Activated CD4-positive, alpha-beta T cell treated with anti-CD3 and anti-CD28 coated beads, Interleukin-2, amount 10 ng/mL, durations not matched to agents 24 days and 14 days (primary cell): ENCODE measurements at regions not wholly inside any gene's neighbourhood (a gene's known extent, or its start where the extent isn't known, plus 50 kb on each side); places are given as distances from the start of the nearest gene placed in this dataset.

Experiments used
- DNase-seq: peaks from one replicate; pipeline ENCODE4 v3.0.0; 2022
- H3K27ac Mint-ChIP-seq: one replicate; pipeline ENCODE4 v1.8.0; 2022; ENCODE audit warnings: mild to moderate bottlenecking, mixed read lengths
- H3K27me3 Mint-ChIP-seq: one replicate; pipeline ENCODE4 v1.8.0; 2022; ENCODE audit warnings: mixed read lengths
- H3K36me3 Mint-ChIP-seq: one replicate; pipeline ENCODE4 v1.8.0; 2022; ENCODE audit warnings: low read depth, mild to moderate bottlenecking, mixed read lengths
- H3K4me1 Mint-ChIP-seq: one replicate; pipeline ENCODE4 v1.8.0; 2021; ENCODE audit warnings: mixed read lengths
- H3K4me3 Mint-ChIP-seq: one replicate; pipeline ENCODE4 v1.8.0; 2022; ENCODE audit warnings: mild to moderate bottlenecking, moderate library complexity, mixed read lengths
- H3K9me3 Mint-ChIP-seq: one replicate; pipeline ENCODE4 v1.8.0; 2021; ENCODE audit warnings: mixed read lengths
- intact Hi-C: fragments of 100-400 bp; cut with micrococcal nuclease; formaldehyde crosslinking; loops from one replicate; pipeline ENCODE4 v1.15.1; 2023

DNA sequence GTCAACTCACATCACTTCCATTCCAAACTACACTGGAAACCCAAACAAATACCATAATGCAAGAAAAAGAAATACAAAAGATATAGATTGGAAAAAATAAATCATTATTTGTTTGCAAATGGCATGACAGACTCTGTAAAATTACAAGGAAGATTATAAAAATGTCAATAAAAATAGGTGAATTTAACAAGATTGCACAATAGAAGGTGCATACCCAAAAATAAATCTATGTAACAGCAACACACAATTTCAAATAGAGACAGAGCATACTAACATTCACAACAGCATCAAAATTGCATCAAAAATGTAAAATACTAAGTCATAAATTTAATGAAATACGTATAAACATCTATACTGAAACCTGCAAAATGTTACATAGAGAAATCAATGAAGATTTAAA, 1140.0 kb upstream of the GJE1 start:
- H3K27me3 Mint-ChIP-seq, result no peaks in the 10 kb centered on the region
- no peak overlapping the region for H3K27ac Mint-ChIP-seq
- no peaks in the 10 kb centered on the region for H3K9me3 Mint-ChIP-seq
- no peaks in the 10 kb centered on the region for H3K36me3 Mint-ChIP-seq
- no peak for DNase-seq
- H3K4me1 Mint-ChIP-seq, result no peaks in the 10 kb centered on the region
- no peak overlapping the region for H3K4me3 Mint-ChIP-seq
- intact Hi-C loops, result no loop called here

DNA sequence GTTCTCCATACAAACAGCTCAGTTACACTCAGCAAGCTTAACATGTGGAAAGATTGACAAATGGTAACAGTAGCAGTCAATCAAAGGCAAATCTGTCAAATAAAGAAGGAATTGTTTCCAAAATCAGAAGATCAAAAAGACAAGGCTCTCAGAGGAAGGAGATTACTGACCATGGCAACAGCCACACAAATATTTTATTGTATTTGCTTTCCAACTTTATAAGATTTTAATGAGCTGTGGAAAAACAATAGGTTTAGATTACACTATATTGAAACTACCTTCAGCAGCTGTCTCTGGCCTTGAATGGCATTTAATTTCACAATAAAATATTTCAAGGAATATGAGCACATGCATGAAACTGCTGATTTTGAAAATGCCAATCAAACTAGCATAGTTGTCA, 1143.9 kb upstream of the GJE1 start:
- intact Hi-C loops, result no loop called here
- Mint-ChIP-seq H3K36me3 (no peaks in the 10 kb centered on the region), H3K4me3 (no peak overlapping the region), H3K27me3 (no peaks in the 10 kb centered on the region), H3K27ac (no peak overlapping the region), H3K4me1 (no peaks in the 10 kb centered on the region), H3K9me3 (no peaks in the 10 kb centered on the region)
- no peak for DNase-seq

DNA sequence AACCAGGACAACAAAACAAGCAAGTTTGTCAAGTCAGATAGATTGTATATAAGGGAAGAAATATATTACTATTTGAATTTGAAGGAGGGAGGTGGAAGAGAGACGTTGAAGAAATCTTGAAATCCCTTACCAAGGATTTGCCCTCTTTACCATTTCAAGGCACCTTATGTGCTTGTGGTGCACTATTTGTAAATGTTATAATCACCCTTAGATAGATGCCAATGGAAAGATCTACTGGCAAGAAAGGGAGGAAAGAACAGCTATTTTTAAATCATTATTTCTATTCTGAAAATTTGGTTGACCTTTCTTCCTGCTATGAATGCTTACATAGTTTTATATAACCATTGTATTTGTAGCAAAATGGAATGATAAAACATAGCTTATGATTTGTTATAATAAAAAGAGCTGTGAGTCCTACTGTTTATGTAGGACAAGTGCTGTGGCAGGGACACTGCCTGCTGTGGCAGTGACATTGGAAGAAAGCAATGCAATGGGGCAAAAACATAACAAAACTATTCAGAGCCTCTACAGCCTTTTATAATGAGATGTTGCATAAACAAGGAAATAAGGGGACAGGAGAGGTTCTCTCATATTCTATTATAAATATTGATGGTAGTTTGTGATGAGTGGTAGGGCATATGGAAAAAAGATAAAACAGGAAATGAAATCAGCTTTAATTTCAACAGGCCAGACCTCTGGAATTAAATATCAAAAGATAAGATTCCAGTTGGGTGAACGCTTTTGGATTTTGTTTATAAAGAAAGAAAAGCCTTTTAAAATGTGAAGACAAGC, 1145.2 kb upstream of the GJE1 start:
- no peak overlapping the region for H3K4me3 Mint-ChIP-seq
- H3K27ac Mint-ChIP-seq, result no peak overlapping the region
- no peaks in the 10 kb centered on the region for H3K36me3 Mint-ChIP-seq
- intact Hi-C loops, result no loop called here
- no peaks in the 10 kb centered on the region for H3K9me3 Mint-ChIP-seq
- no peaks in the 10 kb centered on the region for H3K27me3 Mint-ChIP-seq
- H3K4me1 Mint-ChIP-seq, result no peaks in the 10 kb centered on the region
- no peak for DNase-seq

DNA sequence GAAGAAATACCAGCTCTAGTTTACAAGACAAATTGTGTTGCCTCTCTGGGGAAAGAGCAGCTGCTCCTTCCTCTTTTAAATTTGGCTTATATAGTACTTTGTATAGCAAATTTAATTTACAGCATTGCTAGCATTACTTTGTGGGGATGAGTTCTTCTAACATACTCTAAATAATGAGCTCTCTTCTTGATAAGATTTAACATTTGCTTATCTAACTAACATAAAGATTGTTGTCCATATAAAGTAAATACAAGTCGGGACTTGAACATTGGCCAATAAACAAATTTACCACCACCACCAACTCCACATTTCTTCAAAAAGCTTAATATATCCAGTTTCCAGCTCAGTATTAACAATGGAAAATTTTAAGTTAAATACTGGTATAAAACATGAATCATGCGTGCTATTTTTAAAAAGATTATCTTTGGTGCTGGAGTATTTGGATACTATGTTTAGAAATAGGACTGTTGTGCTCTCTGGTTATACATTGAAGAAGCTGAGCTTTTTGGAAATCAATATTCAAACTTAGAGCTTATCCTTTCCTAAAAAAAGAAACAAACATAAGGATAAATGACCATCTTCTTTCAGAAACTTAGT, 1146.9 kb upstream of the GJE1 start:
- Mint-ChIP-seq H3K9me3 (no peaks in the 10 kb centered on the region), H3K4me1 (no peaks in the 10 kb centered on the region), H3K36me3 (no peaks in the 10 kb centered on the region), H3K4me3 (no peak overlapping the region), H3K27me3 (no peaks in the 10 kb centered on the region), H3K27ac (no peak overlapping the region)
- DNase-seq, result no peak
- intact Hi-C loops, result no loop called here

DNA sequence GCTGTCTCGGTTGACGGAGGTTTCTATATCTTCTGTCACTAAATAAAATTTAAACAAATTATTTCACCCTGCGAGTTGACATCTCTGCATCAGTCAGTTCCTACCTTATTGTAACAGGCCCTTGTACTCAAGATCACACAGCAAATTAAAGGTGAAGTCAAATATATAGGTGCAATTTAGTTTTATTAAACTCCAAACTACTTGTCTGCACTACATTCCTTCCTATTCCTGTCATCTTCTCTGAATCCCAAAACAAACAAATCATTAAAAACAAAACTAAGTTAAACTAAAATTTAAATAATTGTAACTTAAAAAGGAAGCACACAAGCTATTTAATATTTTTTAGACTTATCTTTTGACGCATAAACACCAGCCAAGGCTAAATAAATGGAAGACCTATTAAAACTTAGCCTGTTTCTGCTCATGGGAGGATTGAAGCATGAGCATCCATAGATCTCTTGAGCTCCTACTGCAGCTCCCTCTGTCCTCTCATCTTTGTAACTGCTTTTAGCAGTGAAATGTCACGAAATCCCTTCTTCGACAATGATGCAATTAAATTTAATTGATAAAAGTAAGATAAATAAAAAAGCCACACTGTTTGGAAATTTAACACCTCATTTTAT, 1152.3 kb upstream of the GJE1 start:
- H3K36me3 Mint-ChIP-seq, result no peaks in the 10 kb centered on the region
- no peaks in the 10 kb centered on the region for H3K27me3 Mint-ChIP-seq

DNA sequence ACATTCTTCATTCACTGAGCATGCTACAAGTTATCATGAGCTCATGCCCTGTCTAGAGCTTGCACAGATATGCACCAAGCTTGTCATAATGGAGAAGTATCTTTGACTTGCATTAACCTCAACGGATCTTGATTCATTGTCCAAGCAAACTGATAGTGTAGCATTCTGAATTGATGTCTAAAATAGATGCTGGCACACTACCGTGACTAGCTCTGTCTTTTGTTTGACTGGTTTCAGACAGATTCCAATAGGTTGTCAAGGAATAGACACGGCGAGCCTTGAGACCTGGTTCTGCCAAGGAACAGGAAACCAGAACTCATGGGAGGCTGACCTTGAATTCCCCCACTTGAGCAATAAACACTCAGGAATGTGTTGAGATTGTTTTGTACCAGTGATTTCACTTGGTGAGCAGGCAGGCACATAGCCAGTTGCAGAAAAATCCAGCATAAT, 1153.1 kb upstream of the GJE1 start:
- Mint-ChIP-seq H3K4me3 (no peak overlapping the region), H3K27ac (no peak overlapping the region), H3K9me3 (no peaks in the 10 kb centered on the region), H3K4me1 (no peaks in the 10 kb centered on the region), H3K27me3 (no peaks in the 10 kb centered on the region), H3K36me3 (no peaks in the 10 kb centered on the region)
- DNase-seq, result no peak
- intact Hi-C loops, result no loop called here

More for the DNA sequence above, 1152.3 kb upstream of the GJE1 start:
- H3K4me1 Mint-ChIP-seq, result no peaks in the 10 kb centered on the region
- H3K4me3 Mint-ChIP-seq, result no peak overlapping the region
- no peaks in the 10 kb centered on the region for H3K9me3 Mint-ChIP-seq
- no peak overlapping the region for H3K27ac Mint-ChIP-seq
- no peak for DNase-seq
- intact Hi-C loops, result no loop called here

DNA sequence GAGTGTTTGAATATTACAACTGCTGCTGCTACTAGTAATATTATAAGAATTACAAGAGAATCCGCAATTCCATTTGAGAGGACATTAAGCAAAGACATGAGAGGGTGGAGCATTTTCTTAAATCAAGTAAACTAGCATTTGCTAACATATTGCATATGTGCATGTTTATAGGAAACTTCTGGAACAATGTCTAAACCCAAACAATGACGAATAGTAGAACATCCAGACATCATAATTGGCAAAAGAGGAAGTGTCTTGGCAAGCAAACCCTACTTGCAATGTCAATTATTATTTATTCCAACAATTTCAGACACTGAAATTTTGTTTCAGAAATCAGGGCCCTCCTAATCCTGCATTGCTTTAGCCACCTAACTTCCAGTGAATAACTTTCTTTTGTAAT, 1155.3 kb upstream of the GJE1 start:
- no peak overlapping the region for H3K27ac Mint-ChIP-seq
- H3K4me3 Mint-ChIP-seq, result no peak overlapping the region
- H3K36me3 Mint-ChIP-seq, result no peaks in the 10 kb centered on the region

DNA sequence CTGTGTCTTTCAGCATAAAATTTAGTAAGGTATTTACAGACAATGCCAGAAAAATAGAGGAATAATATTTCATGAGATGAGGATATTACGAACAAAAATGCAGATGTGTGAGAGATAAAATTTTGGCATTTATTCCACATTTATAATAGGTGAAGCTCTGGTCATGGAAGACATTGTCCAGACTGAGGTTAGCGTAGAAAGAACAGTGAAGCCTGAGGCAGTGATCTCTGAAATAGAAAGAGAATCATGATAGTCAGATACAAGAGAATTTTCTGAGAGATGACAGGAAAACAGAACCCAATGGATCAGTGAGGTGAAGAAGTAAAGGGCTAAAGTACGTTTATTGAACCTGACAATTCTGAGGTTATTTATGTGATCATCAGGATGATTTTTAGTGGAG, 1155.9 kb upstream of the GJE1 start:
- H3K4me1 Mint-ChIP-seq, result no peaks in the 10 kb centered on the region
- no peaks in the 10 kb centered on the region for H3K9me3 Mint-ChIP-seq
- no peak overlapping the region for H3K4me3 Mint-ChIP-seq
- no peak for DNase-seq
- H3K27ac Mint-ChIP-seq, result no peak overlapping the region
- intact Hi-C loops, result no loop called here
- no peaks in the 10 kb centered on the region for H3K36me3 Mint-ChIP-seq
- no peaks in the 10 kb centered on the region for H3K27me3 Mint-ChIP-seq

More for the DNA sequence above, 1155.3 kb upstream of the GJE1 start:
- DNase-seq, result no peak
- intact Hi-C loops, result no loop called here
- no peaks in the 10 kb centered on the region for H3K4me1 Mint-ChIP-seq
- no peaks in the 10 kb centered on the region for H3K27me3 Mint-ChIP-seq
- no peaks in the 10 kb centered on the region for H3K9me3 Mint-ChIP-seq

DNA sequence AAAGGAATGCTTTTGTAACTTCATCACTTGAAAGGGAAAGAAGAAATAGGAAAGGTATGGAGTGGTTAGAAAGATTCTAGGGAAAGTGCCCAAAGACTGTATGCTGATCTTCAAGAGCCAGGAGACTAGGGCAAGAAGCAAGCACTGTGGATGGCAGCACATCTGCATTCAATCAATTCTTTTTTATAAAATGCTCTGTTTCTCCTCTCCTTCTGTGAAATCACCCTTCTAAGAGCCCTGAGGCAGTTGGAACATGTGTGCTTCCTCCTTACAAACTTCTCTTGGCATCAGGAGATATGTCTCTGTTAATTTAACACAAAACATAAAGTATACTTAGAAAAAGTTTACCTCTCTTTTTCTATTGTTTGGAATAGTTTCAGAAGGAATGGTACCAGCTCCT, 1162.2 kb upstream of the GJE1 start:
- no peaks in the 10 kb centered on the region for H3K27me3 Mint-ChIP-seq
- no peaks in the 10 kb centered on the region for H3K36me3 Mint-ChIP-seq
- intact Hi-C loops, result no loop called here
- H3K27ac Mint-ChIP-seq, result no peak overlapping the region
- no peaks in the 10 kb centered on the region for H3K9me3 Mint-ChIP-seq
- H3K4me1 Mint-ChIP-seq, result no peaks in the 10 kb centered on the region
- DNase-seq, result no peak
- H3K4me3 Mint-ChIP-seq, result no peak overlapping the region

DNA sequence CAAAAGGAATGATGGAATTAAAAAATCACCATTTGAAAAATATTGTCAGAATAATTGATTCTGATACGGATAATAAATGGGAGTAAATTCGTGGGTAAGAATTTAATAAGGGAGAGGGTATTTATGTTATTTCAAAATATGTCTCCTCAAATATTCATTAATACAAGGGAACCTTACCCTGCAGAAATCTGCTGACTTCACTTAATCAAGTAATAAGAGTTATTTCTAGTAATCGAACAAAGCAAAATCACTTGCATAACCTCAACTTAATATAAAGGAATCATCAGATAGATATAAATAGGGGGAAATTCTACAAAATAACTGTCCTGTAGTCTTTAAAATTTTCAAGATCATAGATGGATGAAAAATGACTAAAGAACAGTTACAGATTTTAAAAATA, 1164.7 kb upstream of the GJE1 start:
- Mint-ChIP-seq H3K36me3 (no peaks in the 10 kb centered on the region), H3K4me1 (no peaks in the 10 kb centered on the region), H3K4me3 (no peak overlapping the region), H3K9me3 (no peaks in the 10 kb centered on the region), H3K27ac (no peak overlapping the region), H3K27me3 (no peaks in the 10 kb centered on the region)
- DNase-seq, result no peak
- intact Hi-C loops, result no loop called here

DNA sequence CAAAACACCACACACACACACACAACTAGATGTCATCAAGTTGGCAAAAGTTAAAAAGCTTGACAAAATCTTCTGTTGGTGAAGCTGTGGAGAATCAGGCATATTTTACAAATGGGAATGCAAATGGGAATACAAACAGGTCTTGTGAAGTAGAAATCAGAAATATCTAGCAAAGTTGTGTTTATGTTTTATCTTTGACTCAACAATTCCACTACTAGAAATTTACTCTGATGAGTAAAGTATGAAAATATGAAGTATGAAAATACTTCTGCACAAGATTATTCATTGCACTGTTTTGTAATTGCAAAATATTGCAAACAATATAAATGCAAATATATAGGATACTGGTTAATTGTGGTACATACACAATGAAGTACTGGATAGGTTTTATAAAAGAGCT, 1166.0 kb upstream of the GJE1 start:
- no peaks in the 10 kb centered on the region for H3K9me3 Mint-ChIP-seq
- no peak overlapping the region for H3K27ac Mint-ChIP-seq
- DNase-seq, result no peak
- H3K4me3 Mint-ChIP-seq, result no peak overlapping the region
- H3K27me3 Mint-ChIP-seq, result no peaks in the 10 kb centered on the region
- intact Hi-C loops, result no loop called here
- no peaks in the 10 kb centered on the region for H3K4me1 Mint-ChIP-seq
- no peaks in the 10 kb centered on the region for H3K36me3 Mint-ChIP-seq

DNA sequence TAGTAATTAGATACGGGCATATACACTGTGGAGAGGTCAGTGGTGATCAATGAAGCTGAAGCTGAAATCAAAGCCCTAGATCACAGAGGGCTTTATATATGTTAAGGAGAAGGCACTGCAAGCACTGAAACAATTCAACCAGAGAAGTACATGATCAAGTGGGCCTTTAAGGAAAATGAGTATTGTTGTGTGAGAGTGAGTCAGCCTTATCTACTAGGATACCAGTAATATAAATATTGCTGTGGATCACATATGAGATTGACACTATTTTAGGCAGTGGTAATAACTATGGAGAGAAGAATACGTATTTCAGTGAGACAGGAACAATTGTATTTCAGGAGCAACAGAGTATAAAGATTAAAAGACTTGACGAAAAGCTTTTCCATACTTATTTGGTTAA, 1172.2 kb upstream of the GJE1 start:
- intact Hi-C loops, result no loop called here
- Mint-ChIP-seq H3K27ac (no peak overlapping the region), H3K9me3 (no peaks in the 10 kb centered on the region), H3K4me1 (no peaks in the 10 kb centered on the region), H3K4me3 (no peak overlapping the region), H3K36me3 (no peaks in the 10 kb centered on the region), H3K27me3 (no peaks in the 10 kb centered on the region)
- DNase-seq, result no peak

DNA sequence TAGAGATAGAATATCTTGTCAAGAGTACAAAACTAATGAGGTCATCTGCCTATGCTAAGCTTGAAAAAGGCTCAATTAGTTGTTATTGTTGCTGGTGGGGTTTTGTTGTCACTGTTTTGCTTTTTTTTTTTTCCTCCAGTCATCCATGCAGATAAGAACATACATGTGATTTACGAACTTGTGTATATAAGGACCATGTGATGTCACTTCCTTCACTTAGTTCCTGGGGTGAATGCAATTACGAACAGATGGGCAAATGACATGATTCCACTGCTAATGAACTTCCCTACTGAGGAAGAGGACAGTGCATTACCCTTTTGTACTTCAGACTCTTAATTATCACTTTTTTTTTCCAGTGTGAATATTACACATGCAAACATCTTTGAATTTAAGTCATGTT, 1175.3 kb upstream of the GJE1 start:
- Mint-ChIP-seq H3K27me3 (no peaks in the 10 kb centered on the region), H3K4me1 (no peaks in the 10 kb centered on the region), H3K9me3 (no peaks in the 10 kb centered on the region), H3K4me3 (no peak overlapping the region), H3K27ac (no peak overlapping the region), H3K36me3 (no peaks in the 10 kb centered on the region)
- DNase-seq, result no peak
- intact Hi-C loops, result no loop called here

DNA sequence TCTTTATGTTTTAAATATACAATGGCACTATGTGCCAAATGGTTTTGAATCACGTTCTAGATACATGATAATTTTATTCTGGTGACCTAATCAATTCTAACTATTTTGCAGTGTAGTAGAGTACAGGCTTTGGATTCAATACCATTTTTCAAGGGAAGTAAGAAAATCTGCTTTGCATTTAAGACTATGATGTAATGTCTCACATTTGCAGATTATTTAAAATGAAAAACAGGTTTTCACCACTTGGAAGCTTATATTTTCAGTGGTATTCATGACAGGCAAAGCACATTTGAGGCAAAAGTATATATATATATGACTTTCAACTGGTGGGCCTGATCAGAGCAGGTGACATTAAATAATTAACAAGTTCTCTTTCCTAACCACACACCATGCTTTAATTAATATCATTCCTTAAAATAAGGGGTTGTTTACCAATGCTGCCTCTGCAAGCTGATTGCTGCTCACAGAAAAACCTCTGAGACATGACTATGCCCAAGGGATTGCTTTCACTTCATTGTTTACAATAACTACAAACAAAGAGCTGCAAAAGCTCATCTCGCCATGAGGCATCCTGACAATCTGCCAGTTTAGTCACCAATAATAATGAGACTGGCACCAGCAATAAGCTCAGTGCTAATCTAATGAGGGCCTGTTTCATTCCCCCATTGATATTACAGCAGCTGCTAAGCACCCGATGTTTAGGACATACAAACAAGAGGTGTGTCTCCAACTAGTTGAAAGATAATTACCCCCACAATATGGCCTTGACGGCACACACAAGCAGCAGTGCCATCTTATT, 1176.0 kb upstream of the GJE1 start:
- no peaks in the 10 kb centered on the region for H3K36me3 Mint-ChIP-seq
- no peaks in the 10 kb centered on the region for H3K4me1 Mint-ChIP-seq
- no peaks in the 10 kb centered on the region for H3K27me3 Mint-ChIP-seq
- no peak overlapping the region for H3K27ac Mint-ChIP-seq
- no peak overlapping the region for H3K4me3 Mint-ChIP-seq
- H3K9me3 Mint-ChIP-seq, result no peaks in the 10 kb centered on the region
- no peak for DNase-seq
- intact Hi-C loops, result no loop called here
